A673 (cell line): ENCODE measurements at regions not wholly inside any gene's neighbourhood (a gene's known extent, or its start where the extent isn't known, plus 50 kb on each side); places are given as distances from the start of the nearest gene placed in this dataset.

Experiments used
- BruUV-seq: library from RNA; stranded (reverse); fragments of 400-500 nt; replicated peaks from 2 replicates; lab custom pipeline; 2021; lab: Mats Ljungman, UMichigan
- CTCF ChIA-PET: fragments of 300-600 bp; sonication (Branson Sonifier 250); formaldehyde crosslinking; loops from one replicate; lab custom pipeline; 2022; ENCODE audit warnings: antibody characterized with exemption; lab: Charles Lee
- POLR2A ChIA-PET: fragments of 300-600 bp; sonication (Branson Sonifier 250); formaldehyde crosslinking; loops from one replicate; lab custom pipeline; 2022; ENCODE audit warnings: antibody characterized with exemption; ENCODE audit not compliant: low non-redundant PET; lab: Charles Lee
- DNase-seq: peaks from one replicate; pipeline ENCODE4 v3.0.0-alpha.2; 2015; ENCODE audit warnings: low spot score
- H3K27ac ChIP-seq: fragments of 200-600 bp; sonication (generic); 2 replicates; pipeline ENCODE4 v1.5.1; 2016; ENCODE audit warnings: mixed run types, low read depth, mild to moderate bottlenecking, mixed read lengths, antibody characterized with exemption, low read length; ENCODE audit not compliant: poor library complexity, severe bottlenecking
- H3K27me3 ChIP-seq: fragments of 200-600 bp; sonication (generic); replicated peaks from 2 replicates; pipeline ENCODE4 v1.6.1; 2017; ENCODE audit warnings: mixed run types, low read depth, mild to moderate bottlenecking, mixed read lengths, antibody characterized with exemption, low read length; ENCODE audit not compliant: insufficient read depth, poor library complexity
- H3K36me3 ChIP-seq: fragments of 200-600 bp; sonication (generic); 2 replicates; pipeline ENCODE4 v1.6.1; 2016; ENCODE audit warnings: mixed run types, mild to moderate bottlenecking, mixed read lengths, antibody characterized with exemption, low read length; ENCODE audit not compliant: insufficient read depth, poor library complexity, severe bottlenecking
- H3K4me1 ChIP-seq: fragments of 200-600 bp; sonication (generic); 2 replicates; pipeline ENCODE4 v1.6.1; 2017; ENCODE audit warnings: mixed run types, mild to moderate bottlenecking, mixed read lengths, antibody characterized with exemption, low read length; ENCODE audit not compliant: insufficient read depth, poor library complexity, severe bottlenecking
- H3K4me3 ChIP-seq: fragments of 200-600 bp; sonication (generic); 2 replicates; pipeline ENCODE4 v1.5.1; 2016; ENCODE audit warnings: low read depth, mixed run types, mild to moderate bottlenecking, mixed read lengths, low read length; ENCODE audit not compliant: poor library complexity, severe bottlenecking
- H3K9me3 ChIP-seq: fragments of 200-600 bp; sonication (generic); 2 replicates; pipeline ENCODE4 v1.6.1; 2016; ENCODE audit warnings: mixed run types, low read depth, mild to moderate bottlenecking, mixed read lengths, antibody characterized with exemption, low read length; ENCODE audit not compliant: poor library complexity, severe bottlenecking
- EZH2 ChIP-seq: fragments of 200-600 bp; sonication (generic); IDR thresholded peaks from 2 replicates; pipeline ENCODE4 v1.6.1; 2017; ENCODE audit warnings: borderline replicate concordance, low read depth, mild to moderate bottlenecking, mixed read lengths, antibody characterized with exemption, low read length; ENCODE audit not compliant: poor library complexity, severe bottlenecking
- intact Hi-C: fragments of 100-400 bp; cut with micrococcal nuclease; formaldehyde crosslinking; loops from one replicate; pipeline ENCODE4 v1.10.0; 2022; ENCODE audit not compliant: unreplicated experiment
- TF ChIP-seq, protein P1 (sequence below): fragments of 300-800, 200-600 bp; sonication (generic); conservative IDR thresholded peaks from 2 replicates; pipeline ENCODE4 v1.5.1; 2017; ENCODE audit warnings: low read depth, mild to moderate bottlenecking, antibody characterized with exemption, low read length, moderate library complexity, mixed read lengths

GRCh38 chr18:56252456-56252855, 385.9 kb downstream of the TXNL1 start:
- no peak for DNase-seq
- no TSS peak for BruUV-seq
- H3K27me3 ChIP-seq, result no peaks in the 10 kb centered on the region
- no peaks in the 10 kb centered on the region for H3K9me3 ChIP-seq
- POLR2A ChIA-PET, result no interaction called here
- H3K27ac ChIP-seq, result no peak overlapping the region
- CTCF ChIA-PET, result no interaction called here
- TF ChIP-seq EZH2, result no peak
- TF ChIP-seq, protein P1, sequence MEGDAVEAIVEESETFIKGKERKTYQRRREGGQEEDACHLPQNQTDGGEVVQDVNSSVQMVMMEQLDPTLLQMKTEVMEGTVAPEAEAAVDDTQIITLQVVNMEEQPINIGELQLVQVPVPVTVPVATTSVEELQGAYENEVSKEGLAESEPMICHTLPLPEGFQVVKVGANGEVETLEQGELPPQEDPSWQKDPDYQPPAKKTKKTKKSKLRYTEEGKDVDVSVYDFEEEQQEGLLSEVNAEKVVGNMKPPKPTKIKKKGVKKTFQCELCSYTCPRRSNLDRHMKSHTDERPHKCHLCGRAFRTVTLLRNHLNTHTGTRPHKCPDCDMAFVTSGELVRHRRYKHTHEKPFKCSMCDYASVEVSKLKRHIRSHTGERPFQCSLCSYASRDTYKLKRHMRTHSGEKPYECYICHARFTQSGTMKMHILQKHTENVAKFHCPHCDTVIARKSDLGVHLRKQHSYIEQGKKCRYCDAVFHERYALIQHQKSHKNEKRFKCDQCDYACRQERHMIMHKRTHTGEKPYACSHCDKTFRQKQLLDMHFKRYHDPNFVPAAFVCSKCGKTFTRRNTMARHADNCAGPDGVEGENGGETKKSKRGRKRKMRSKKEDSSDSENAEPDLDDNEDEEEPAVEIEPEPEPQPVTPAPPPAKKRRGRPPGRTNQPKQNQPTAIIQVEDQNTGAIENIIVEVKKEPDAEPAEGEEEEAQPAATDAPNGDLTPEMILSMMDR, result no peak
- H3K36me3 ChIP-seq, result no peaks in the 10 kb centered on the region
- no peak overlapping the region for H3K4me3 ChIP-seq
- H3K4me1 ChIP-seq, result no peaks in the 10 kb centered on the region
- intact Hi-C loops, result no loop called here

- no peak for TF ChIP-seq EZH2
- TF ChIP-seq, protein P1, result no peak
- H3K4me1 ChIP-seq, result no peaks in the 10 kb centered on the region
- POLR2A ChIA-PET, result no interaction called here
- CTCF ChIA-PET, result no interaction called here
- H3K9me3 ChIP-seq, result no peaks in the 10 kb centered on the region
- intact Hi-C loops, result no loop called here
- no peaks in the 10 kb centered on the region for H3K27me3 ChIP-seq
- H3K4me3 ChIP-seq, result no peak overlapping the region
- H3K36me3 ChIP-seq, result no peaks in the 10 kb centered on the region
- BruUV-seq, result no TSS peak
- DNase-seq, result no peak
- no peak overlapping the region for H3K27ac ChIP-seq
Measured at GRCh38 chr18:56248610-56249235, 389.7 kb downstream of the TXNL1 start.

DNA sequence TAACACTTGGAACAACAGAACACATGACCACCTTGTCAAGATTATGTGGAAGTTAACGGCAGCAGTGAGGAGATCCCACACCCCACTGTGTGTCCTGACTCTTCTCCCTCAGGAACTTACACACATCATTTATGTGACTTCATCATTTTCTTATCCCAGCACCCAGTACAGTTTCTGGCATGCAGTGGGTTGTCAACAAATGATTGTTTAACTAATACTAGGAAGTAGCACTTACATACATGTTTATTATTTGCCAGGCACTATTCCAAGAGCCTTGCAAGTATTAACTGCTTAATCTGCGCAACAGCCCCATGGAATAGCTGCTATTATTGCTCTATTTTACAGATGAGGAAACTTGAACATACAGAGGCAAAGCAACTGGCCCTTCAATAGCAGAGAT, 391.5 kb downstream of the TXNL1 start:
- ChIA-PET POLR2A (no interaction called here), CTCF (no interaction called here)
- intact Hi-C loops, result no loop called here
- H3K9me3 ChIP-seq, result no peaks in the 10 kb centered on the region
- H3K4me3 ChIP-seq, result no peak overlapping the region
- no peaks in the 10 kb centered on the region for H3K27me3 ChIP-seq
- DNase-seq, result no peak
- TF ChIP-seq, protein P1, result no peak
- TF ChIP-seq EZH2, result no peak
- no peaks in the 10 kb centered on the region for H3K4me1 ChIP-seq
- H3K36me3 ChIP-seq, result no peaks in the 10 kb centered on the region
- BruUV-seq, result no TSS peak
- no peak overlapping the region for H3K27ac ChIP-seq
